ENCODE measurements at regions not wholly inside any gene's neighbourhood (a gene's known extent, or its start where the extent isn't known, plus 50 kb on each side); places are given as distances from the start of the nearest gene placed in this dataset.

- no peak overlapping the region for H3K27ac ChIP-seq (ENCODE audit: low read depth, low read length)
- no peaks in the 10 kb centered on the region for H3K36me3 ChIP-seq (ENCODE audit: control insufficient read depth in 3 of 3, insufficient read depth in 3 of 3, low read length in 3 of 3)
- no peaks in the 10 kb centered on the region for H3K4me1 ChIP-seq (ENCODE audit: control insufficient read depth in 3 of 3, insufficient read depth in 3 of 3, low read length in 3 of 3)
- no peak overlapping the region for H3K9ac ChIP-seq (ENCODE audit: low read depth in 1 of 3, low read length in 3 of 3)
- H3K4me3 ChIP-seq (ENCODE audit: low read length in 3 of 3) = no peak overlapping the region
- H3K9me3 ChIP-seq (ENCODE audit: control insufficient read depth in 3 of 3, low read length in 3 of 3) = no peaks in the 10 kb centered on the region
- H3K27me3 ChIP-seq (ENCODE audit: control insufficient read depth in 3 of 3, insufficient read depth in 3 of 3, low read length in 3 of 3) = peaks cover 23 to 54% (median 51%) of the 10 kb centered on the region in 3 donors
These were observed 107.5 kb upstream of the PPP1R26 start for GRCh38 chr9:135372036-135372435.

GRCh38 chr9:135372501-135373008 lies 107.0 kb upstream of the PPP1R26 start:
- Histone ChIP-seq H3K9me3 (ENCODE audit: control insufficient read depth in 3 of 3, low read length in 3 of 3) (no peaks in the 10 kb centered on the region), H3K27ac (ENCODE audit: low read depth, low read length) (no peak overlapping the region), H3K36me3 (ENCODE audit: control insufficient read depth in 3 of 3, insufficient read depth in 3 of 3, low read length in 3 of 3) (no peaks in the 10 kb centered on the region), H3K27me3 (ENCODE audit: control insufficient read depth in 3 of 3, insufficient read depth in 3 of 3, low read length in 3 of 3) (peaks cover 27 to 59% (median 56%) of the 10 kb centered on the region in 3 donors), H3K9ac (ENCODE audit: low read depth in 1 of 3, low read length in 3 of 3) (no peak overlapping the region), H3K4me1 (ENCODE audit: control insufficient read depth in 3 of 3, insufficient read depth in 3 of 3, low read length in 3 of 3) (no peaks in the 10 kb centered on the region), H3K4me3 (ENCODE audit: low read length in 3 of 3) (no peak overlapping the region)

DNA sequence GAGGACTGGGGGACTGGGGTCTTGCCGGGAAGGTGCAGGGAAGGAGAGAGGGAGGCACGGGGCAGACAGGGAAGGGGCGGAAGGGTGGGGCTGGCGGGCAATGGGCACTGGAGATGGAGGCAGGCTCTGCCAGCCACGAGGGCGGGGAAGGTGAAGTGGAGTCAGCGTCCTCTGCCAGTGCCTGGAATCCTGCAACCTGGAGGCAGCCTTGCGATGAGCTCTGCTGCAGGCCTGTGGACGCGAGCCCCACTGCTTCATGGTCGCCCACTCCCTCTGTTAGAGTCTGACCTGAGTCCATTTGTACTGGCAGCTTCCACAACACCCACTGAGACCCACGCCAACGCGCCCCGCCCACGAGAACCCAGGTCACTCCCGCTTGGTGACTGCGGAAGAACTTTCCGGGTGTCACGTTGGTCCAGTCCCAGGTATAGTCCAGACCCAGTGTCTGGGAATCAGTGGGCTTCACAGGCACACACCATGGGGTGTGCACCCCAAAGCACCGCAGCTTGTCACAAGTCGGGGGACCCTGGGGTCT lies 106.4 kb upstream of the PPP1R26 start:
- H3K4me1 ChIP-seq (ENCODE audit: control insufficient read depth in 3 of 3, insufficient read depth in 3 of 3, low read length in 3 of 3) = no peaks in the 10 kb centered on the region
- no peak overlapping the region for H3K27ac ChIP-seq (ENCODE audit: low read depth, low read length)
- no peaks in the 10 kb centered on the region for H3K36me3 ChIP-seq (ENCODE audit: control insufficient read depth in 3 of 3, insufficient read depth in 3 of 3, low read length in 3 of 3)
- H3K9ac ChIP-seq (ENCODE audit: low read depth in 1 of 3, low read length in 3 of 3) = no peak overlapping the region
- no peaks in the 10 kb centered on the region for H3K9me3 ChIP-seq (ENCODE audit: control insufficient read depth in 3 of 3, low read length in 3 of 3)
- H3K4me3 ChIP-seq (ENCODE audit: low read length in 3 of 3) = no peak overlapping the region
- H3K27me3 ChIP-seq (ENCODE audit: control insufficient read depth in 3 of 3, insufficient read depth in 3 of 3, low read length in 3 of 3) = peaks cover 27 to 63% (median 62%) of the 10 kb centered on the region in 3 donors

GRCh38 chr9:135373820-135374219 lies 105.8 kb upstream of the PPP1R26 start:
- Histone ChIP-seq H3K36me3 (ENCODE audit: control insufficient read depth in 3 of 3, insufficient read depth in 3 of 3, low read length in 3 of 3) (no peaks in the 10 kb centered on the region), H3K9ac (ENCODE audit: low read depth in 1 of 3, low read length in 3 of 3) (no peak overlapping the region), H3K4me3 (ENCODE audit: low read length in 3 of 3) (no peak overlapping the region), H3K9me3 (ENCODE audit: control insufficient read depth in 3 of 3, low read length in 3 of 3) (no peaks in the 10 kb centered on the region), H3K27ac (ENCODE audit: low read depth, low read length) (no peak overlapping the region), H3K27me3 (ENCODE audit: control insufficient read depth in 3 of 3, insufficient read depth in 3 of 3, low read length in 3 of 3) (peaks cover 27 to 66% (median 64%) of the 10 kb centered on the region in 3 donors), H3K4me1 (ENCODE audit: control insufficient read depth in 3 of 3, insufficient read depth in 3 of 3, low read length in 3 of 3) (no peaks in the 10 kb centered on the region)

GRCh38 chr9:135374591-135374990 lies 105.0 kb upstream of the PPP1R26 start:
- no peak overlapping the region for H3K27ac ChIP-seq (ENCODE audit: low read depth, low read length)
- no peaks in the 10 kb centered on the region for H3K4me1 ChIP-seq (ENCODE audit: control insufficient read depth in 3 of 3, insufficient read depth in 3 of 3, low read length in 3 of 3)
- no peaks in the 10 kb centered on the region for H3K9me3 ChIP-seq (ENCODE audit: control insufficient read depth in 3 of 3, low read length in 3 of 3)
- H3K4me3 ChIP-seq (ENCODE audit: low read length in 3 of 3) = no peak overlapping the region
- H3K27me3 ChIP-seq (ENCODE audit: control insufficient read depth in 3 of 3, insufficient read depth in 3 of 3, low read length in 3 of 3) = peaks cover 27 to 64% (median 62%) of the 10 kb centered on the region in 3 donors
- no peaks in the 10 kb centered on the region for H3K36me3 ChIP-seq (ENCODE audit: control insufficient read depth in 3 of 3, insufficient read depth in 3 of 3, low read length in 3 of 3)
- no peak overlapping the region for H3K9ac ChIP-seq (ENCODE audit: low read depth in 1 of 3, low read length in 3 of 3)

- H3K9ac ChIP-seq (ENCODE audit: low read depth in 1 of 3, low read length in 3 of 3) = no peak overlapping the region
- H3K4me1 ChIP-seq (ENCODE audit: control insufficient read depth in 3 of 3, insufficient read depth in 3 of 3, low read length in 3 of 3) = no peaks in the 10 kb centered on the region
- no peak overlapping the region for H3K4me3 ChIP-seq (ENCODE audit: low read length in 3 of 3)
- H3K36me3 ChIP-seq (ENCODE audit: control insufficient read depth in 3 of 3, insufficient read depth in 3 of 3, low read length in 3 of 3) = no peaks in the 10 kb centered on the region
- peaks cover 27 to 64% (median 58%) of the 10 kb centered on the region in 3 donors for H3K27me3 ChIP-seq (ENCODE audit: control insufficient read depth in 3 of 3, insufficient read depth in 3 of 3, low read length in 3 of 3)
- H3K9me3 ChIP-seq (ENCODE audit: control insufficient read depth in 3 of 3, low read length in 3 of 3) = no peaks in the 10 kb centered on the region
- no peak overlapping the region for H3K27ac ChIP-seq (ENCODE audit: low read depth, low read length)
These were observed 104.6 kb upstream of the PPP1R26 start for GRCh38 chr9:135375001-135375400.

GRCh38 chr9:135376511-135377265 lies 102.9 kb upstream of the PPP1R26 start:
- Histone ChIP-seq H3K9me3 (ENCODE audit: control insufficient read depth in 3 of 3, low read length in 3 of 3) (no peaks in the 10 kb centered on the region), H3K27me3 (ENCODE audit: control insufficient read depth in 3 of 3, insufficient read depth in 3 of 3, low read length in 3 of 3) (peaks cover 27 to 52% (median 49%) of the 10 kb centered on the region in 3 donors), H3K9ac (ENCODE audit: low read depth in 1 of 3, low read length in 3 of 3) (no peak overlapping the region)

GRCh38 chr9:135377431-135377830 lies 102.2 kb upstream of the PPP1R26 start:
- H3K4me3 ChIP-seq (ENCODE audit: low read length in 3 of 3) = no peak overlapping the region
- H3K4me1 ChIP-seq (ENCODE audit: control insufficient read depth in 3 of 3, insufficient read depth in 3 of 3, low read length in 3 of 3) = no peaks in the 10 kb centered on the region
- H3K27ac ChIP-seq (ENCODE audit: low read depth, low read length) = no peak overlapping the region
- H3K9ac ChIP-seq (ENCODE audit: low read depth in 1 of 3, low read length in 3 of 3) = no peak overlapping the region
- H3K36me3 ChIP-seq (ENCODE audit: control insufficient read depth in 3 of 3, insufficient read depth in 3 of 3, low read length in 3 of 3) = no peaks in the 10 kb centered on the region
- H3K27me3 ChIP-seq (ENCODE audit: control insufficient read depth in 3 of 3, insufficient read depth in 3 of 3, low read length in 3 of 3) = peaks cover 27 to 52% (median 45%) of the 10 kb centered on the region in 3 donors
- no peaks in the 10 kb centered on the region for H3K9me3 ChIP-seq (ENCODE audit: control insufficient read depth in 3 of 3, low read length in 3 of 3)

More at GRCh38 chr9:135376511-135377265, 102.9 kb upstream of the PPP1R26 start:
- Histone ChIP-seq H3K36me3 (ENCODE audit: control insufficient read depth in 3 of 3, insufficient read depth in 3 of 3, low read length in 3 of 3) (no peaks in the 10 kb centered on the region), H3K27ac (ENCODE audit: low read depth, low read length) (no peak overlapping the region), H3K4me3 (ENCODE audit: low read length in 3 of 3) (no peak overlapping the region), H3K4me1 (ENCODE audit: control insufficient read depth in 3 of 3, insufficient read depth in 3 of 3, low read length in 3 of 3) (no peaks in the 10 kb centered on the region)

GRCh38 chr9:135378751-135379150 lies 100.8 kb upstream of the PPP1R26 start:
- H3K27me3 ChIP-seq (ENCODE audit: control insufficient read depth in 3 of 3, insufficient read depth in 3 of 3, low read length in 3 of 3) = peaks cover 27 to 44% (median 43%) of the 10 kb centered on the region in 3 donors

DNA sequence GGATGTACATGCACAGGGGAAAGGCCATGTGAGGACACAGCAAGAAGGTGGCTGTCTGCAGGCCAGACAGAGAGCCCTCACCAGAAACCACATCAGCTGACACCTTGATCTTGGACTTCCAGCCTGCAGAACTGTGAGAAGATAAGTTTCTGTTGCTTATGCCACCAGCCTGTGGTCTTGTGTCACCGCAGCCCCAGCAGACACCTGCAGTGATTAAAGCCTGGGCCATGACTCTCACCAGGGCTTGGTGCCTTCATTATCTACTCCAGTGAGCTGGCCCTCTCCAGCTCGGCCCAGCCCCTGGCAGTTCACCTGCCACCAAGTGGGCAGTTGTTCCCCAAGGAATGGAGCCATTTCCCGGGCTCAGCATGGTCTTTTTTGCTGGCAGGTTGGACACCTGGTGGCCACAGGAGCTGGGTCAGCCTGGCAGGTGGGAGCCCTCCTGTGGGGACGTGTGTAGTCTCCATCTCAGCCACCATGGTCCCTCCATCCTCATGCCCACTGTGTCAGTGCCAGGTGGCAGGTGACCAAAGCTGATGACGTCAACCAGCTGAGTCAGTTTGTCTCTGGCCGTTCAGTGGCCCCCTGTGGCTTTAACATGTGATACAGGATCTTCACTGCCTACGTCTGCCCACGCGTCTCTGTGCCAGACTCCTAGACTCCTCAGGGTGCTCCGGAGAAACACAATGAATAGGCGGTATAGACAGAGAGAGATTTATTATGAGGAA lies 99.9 kb upstream of the PPP1R26 start:
- Histone ChIP-seq H3K27me3 (ENCODE audit: control insufficient read depth in 3 of 3, insufficient read depth in 3 of 3, low read length in 3 of 3) (peaks cover 23 to 52% (median 42%) of the 10 kb centered on the region in 3 donors), H3K9me3 (ENCODE audit: control insufficient read depth in 3 of 3, low read length in 3 of 3) (no peaks in the 10 kb centered on the region), H3K4me1 (ENCODE audit: control insufficient read depth in 3 of 3, insufficient read depth in 3 of 3, low read length in 3 of 3) (no peaks in the 10 kb centered on the region), H3K4me3 (ENCODE audit: low read length in 3 of 3) (no peak overlapping the region), H3K9ac (ENCODE audit: low read depth in 1 of 3, low read length in 3 of 3) (no peak overlapping the region), H3K27ac (ENCODE audit: low read depth, low read length) (no peak overlapping the region), H3K36me3 (ENCODE audit: control insufficient read depth in 3 of 3, insufficient read depth in 3 of 3, low read length in 3 of 3) (no peaks in the 10 kb centered on the region)

More at GRCh38 chr9:135378751-135379150, 100.8 kb upstream of the PPP1R26 start:
- Histone ChIP-seq H3K4me3 (ENCODE audit: low read length in 3 of 3) (no peak overlapping the region), H3K4me1 (ENCODE audit: control insufficient read depth in 3 of 3, insufficient read depth in 3 of 3, low read length in 3 of 3) (no peaks in the 10 kb centered on the region), H3K9me3 (ENCODE audit: control insufficient read depth in 3 of 3, low read length in 3 of 3) (no peaks in the 10 kb centered on the region), H3K27ac (ENCODE audit: low read depth, low read length) (no peak overlapping the region), H3K36me3 (ENCODE audit: control insufficient read depth in 3 of 3, insufficient read depth in 3 of 3, low read length in 3 of 3) (no peaks in the 10 kb centered on the region), H3K9ac (ENCODE audit: low read depth in 1 of 3, low read length in 3 of 3) (no peak overlapping the region)
